HCT116 (cell line): ENCODE measurements at regions not wholly inside any gene's neighbourhood (a gene's known extent, or its start where the extent isn't known, plus 50 kb on each side); places are given as distances from the start of the nearest gene placed in this dataset.

Experiments used
- EGR1 ChIP-seq: IDR thresholded peaks from 2 replicates; pipeline ENCODE4 v1.6.1; 2012; ENCODE audit warnings: low read depth
- EZH2 ChIP-seq: fragments of 200-600 bp; sonication (generic); IDR thresholded peaks from 2 replicates; pipeline ENCODE4 v1.6.1; 2017; ENCODE audit warnings: antibody characterized with exemption, mixed run types
- POLR2A ChIP-seq: IDR thresholded peaks from 2 replicates; pipeline ENCODE4 v1.7.0; 2011; ENCODE audit warnings: borderline replicate concordance; ENCODE audit not compliant: insufficient read depth, insufficient read length; ENCODE audit errors: extremely low read depth
- POLR2AphosphoS5 ChIP-seq: IDR thresholded peaks from 2 replicates; pipeline ENCODE4 v1.6.1; 2011; ENCODE audit warnings: mild to moderate bottlenecking, low read depth, low read length, moderate library complexity
- RAD21 ChIP-seq: IDR thresholded peaks from 2 replicates; pipeline ENCODE4 v1.6.1; 2012; ENCODE audit warnings: low read depth, mild to moderate bottlenecking
- SIN3A ChIP-seq: IDR thresholded peaks from 2 replicates; pipeline ENCODE4 v1.6.1; 2012; ENCODE audit warnings: low read depth
- SP1 ChIP-seq: IDR thresholded peaks from 2 replicates; pipeline ENCODE4 v1.6.1; 2012; ENCODE audit warnings: low read depth
- ZFX ChIP-seq: fragments of 450-650 bp; IDR thresholded peaks from 2 replicates; pipeline ENCODE4 v1.6.1; 2017
- TF ChIP-seq, protein P1 (sequence below), 3 experiments: fragments of 200-600 bp in 1 of 3; sonication (generic) in 1 of 3; IDR thresholded peaks in 2 of 3; conservative IDR thresholded peaks in 1 of 3; 2 replicates each; pipeline ENCODE4 v1.5.1; 2012 to 2017; ENCODE audit warnings: low read depth in 2 of 3, low read length in 2 of 3, antibody characterized with exemption in 1 of 3, borderline replicate concordance in 1 of 3, control low read depth in 1 of 3, mild to moderate bottlenecking in 1 of 3, mixed read lengths in 1 of 3, mixed run types in 1 of 3, moderate library complexity in 1 of 3; ENCODE audit not compliant: insufficient read depth in 1 of 3

DNA sequence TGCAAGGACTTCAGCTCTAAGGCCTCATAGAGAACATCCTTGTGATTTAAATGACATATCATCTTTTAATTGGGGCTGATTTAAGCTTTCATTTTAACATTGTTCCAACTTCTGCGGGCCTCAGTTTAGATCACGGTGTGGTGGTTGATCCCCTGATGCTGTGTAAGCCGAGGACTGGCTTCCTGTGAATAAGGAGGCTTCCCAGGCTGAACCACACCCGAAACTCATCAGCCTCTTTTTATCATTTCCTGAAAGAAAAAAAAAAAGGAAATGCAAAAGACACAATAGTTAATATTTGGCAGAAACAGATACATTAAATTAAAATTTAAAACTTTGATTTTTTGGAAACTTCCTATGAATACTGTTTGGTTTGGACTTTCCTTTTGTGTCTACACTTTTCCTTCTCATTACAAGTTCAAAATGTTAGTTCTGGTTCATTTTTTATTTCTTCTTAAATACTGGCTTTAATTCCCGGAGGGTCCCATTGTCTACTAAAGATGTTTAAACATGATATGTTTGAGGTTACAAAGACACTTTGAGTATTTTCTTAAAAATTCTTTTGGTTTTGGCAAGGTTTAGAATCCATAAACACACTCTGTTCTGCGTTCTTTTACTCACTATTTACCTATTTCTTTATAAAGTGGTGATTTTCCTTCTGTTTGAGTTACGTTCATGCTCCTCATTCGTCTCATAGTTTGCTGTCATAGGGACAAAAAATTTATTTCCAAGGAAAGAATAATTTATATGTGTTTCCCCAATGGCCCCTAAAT lies 230.0 kb upstream of the SULF2 start:
- TF ChIP-seq SIN3A, result no peak
- TF ChIP-seq POLR2A, result no peak
- TF ChIP-seq, protein P1, sequence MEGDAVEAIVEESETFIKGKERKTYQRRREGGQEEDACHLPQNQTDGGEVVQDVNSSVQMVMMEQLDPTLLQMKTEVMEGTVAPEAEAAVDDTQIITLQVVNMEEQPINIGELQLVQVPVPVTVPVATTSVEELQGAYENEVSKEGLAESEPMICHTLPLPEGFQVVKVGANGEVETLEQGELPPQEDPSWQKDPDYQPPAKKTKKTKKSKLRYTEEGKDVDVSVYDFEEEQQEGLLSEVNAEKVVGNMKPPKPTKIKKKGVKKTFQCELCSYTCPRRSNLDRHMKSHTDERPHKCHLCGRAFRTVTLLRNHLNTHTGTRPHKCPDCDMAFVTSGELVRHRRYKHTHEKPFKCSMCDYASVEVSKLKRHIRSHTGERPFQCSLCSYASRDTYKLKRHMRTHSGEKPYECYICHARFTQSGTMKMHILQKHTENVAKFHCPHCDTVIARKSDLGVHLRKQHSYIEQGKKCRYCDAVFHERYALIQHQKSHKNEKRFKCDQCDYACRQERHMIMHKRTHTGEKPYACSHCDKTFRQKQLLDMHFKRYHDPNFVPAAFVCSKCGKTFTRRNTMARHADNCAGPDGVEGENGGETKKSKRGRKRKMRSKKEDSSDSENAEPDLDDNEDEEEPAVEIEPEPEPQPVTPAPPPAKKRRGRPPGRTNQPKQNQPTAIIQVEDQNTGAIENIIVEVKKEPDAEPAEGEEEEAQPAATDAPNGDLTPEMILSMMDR (IDR thresholded peaks at IDR 0.05 in 2 of 3, conservative IDR thresholded peaks at IDR 0.05 in 1 of 3; ENCODE audit: borderline replicate concordance in 1 of 3, insufficient read depth in 1 of 3, low read depth in 2 of 3, low read length in 2 of 3), result no peak
- no peak for TF ChIP-seq POLR2AphosphoS5
- no peak for TF ChIP-seq RAD21
- TF ChIP-seq EZH2, result no peak
- TF ChIP-seq SP1, result no peak
- no peak for TF ChIP-seq ZFX
- TF ChIP-seq EGR1, result no peak
